ENCODE measurements at regions not wholly inside any gene's neighbourhood (a gene's known extent, or its start where the extent isn't known, plus 50 kb on each side); places are given as distances from the start of the nearest gene placed in this dataset.

- no peak overlapping the region for H2AFZ ChIP-seq (ENCODE audit: low read length)
- H3K4me1 ChIP-seq (ENCODE audit: control insufficient read depth, extremely low read depth, insufficient read depth, low read length), result no peaks in the 10 kb centered on the region
- H3K9me3 ChIP-seq (ENCODE audit: control insufficient read depth, insufficient read depth, low read depth, low read length), result no peaks in the 10 kb centered on the region
- no peak overlapping the region for H3K9ac ChIP-seq (ENCODE audit: insufficient read depth, low read length)
- H3K4me2 ChIP-seq (ENCODE audit: extremely low read depth, insufficient read depth, low read length), result no peak overlapping the region
- H3K27ac ChIP-seq (ENCODE audit: insufficient read depth, low read length), result no peak overlapping the region
- no peaks in the 10 kb centered on the region for H3K36me3 ChIP-seq (ENCODE audit: control insufficient read depth, insufficient read depth, low read length)
- no peak overlapping the region for H3K4me3 ChIP-seq (replicated peaks in 1 of 4; ENCODE audit: control extremely low read depth in 1 of 4, insufficient read depth in 1 of 4, low read depth in 3 of 4, low read length in 4 of 4)
- H4K20me1 ChIP-seq (ENCODE audit: control insufficient read depth, extremely low read depth, insufficient read depth, low read length), result no peaks in the 10 kb centered on the region
- H3K79me2 ChIP-seq (ENCODE audit: control insufficient read depth, insufficient read depth, low read length), result no peaks in the 10 kb centered on the region
- peak in 1 of 2 donors; percentile 15 for DNase-seq (ENCODE audit: low read depth in 2 of 2)
- H3K27me3 ChIP-seq (ENCODE audit: control insufficient read depth, insufficient read depth, low read length), result no peaks in the 10 kb centered on the region
- TF ChIP-seq CTCF (conservative IDR thresholded peaks at IDR 0.05 in 1 of 2, IDR thresholded peaks at IDR 0.05 in 1 of 2; ENCODE audit: low read depth in 1 of 2, low read length in 2 of 2), result no peak
These were observed 182.2 kb downstream of the RAP2B start for GRCh38 chr3:153343988-153344782.

DNA sequence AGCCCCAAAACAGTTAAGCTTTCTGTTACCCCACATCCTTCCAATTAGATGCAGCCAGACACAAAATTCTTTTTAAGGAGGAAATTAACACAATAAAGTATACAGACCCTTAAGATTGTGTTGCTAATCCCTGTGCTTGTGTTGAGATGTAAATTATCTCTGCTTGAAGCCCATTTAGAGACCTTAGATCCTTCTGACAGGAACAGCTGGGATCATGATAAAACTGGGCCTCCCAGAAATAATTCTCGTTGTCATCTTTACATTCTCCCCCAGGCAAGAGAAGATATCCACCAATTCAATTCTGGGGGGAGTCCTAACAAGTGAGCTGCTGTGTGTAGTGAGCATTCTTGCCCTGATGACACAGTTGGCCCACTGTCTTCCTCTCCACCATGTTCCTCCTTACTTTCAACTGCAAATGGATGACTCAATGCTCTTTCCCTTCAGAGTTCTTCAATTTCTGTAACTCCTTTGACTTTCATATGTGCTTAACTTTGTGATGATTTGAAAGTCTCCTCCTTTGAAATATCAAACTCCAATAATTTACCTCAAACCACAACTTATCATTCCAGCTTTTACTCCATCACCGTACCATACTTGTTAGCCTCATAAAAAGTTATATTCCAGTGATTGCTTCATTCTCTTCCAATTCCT is 186.6 kb downstream of the RAP2B start:
- H3K9ac ChIP-seq (ENCODE audit: insufficient read depth, low read length), result no peak overlapping the region
- no peaks in the 10 kb centered on the region for H3K27me3 ChIP-seq (ENCODE audit: control insufficient read depth, insufficient read depth, low read length)
- DNase-seq (ENCODE audit: low read depth in 2 of 2), result peak in 1 of 2 donors; percentile 55
- no peak overlapping the region for H3K27ac ChIP-seq (ENCODE audit: insufficient read depth, low read length)
- no peak overlapping the region for H3K4me3 ChIP-seq (replicated peaks in 1 of 4; ENCODE audit: control extremely low read depth in 1 of 4, insufficient read depth in 1 of 4, low read depth in 3 of 4, low read length in 4 of 4)
- no peak for TF ChIP-seq CTCF (conservative IDR thresholded peaks at IDR 0.05 in 1 of 2, IDR thresholded peaks at IDR 0.05 in 1 of 2; ENCODE audit: low read depth in 1 of 2, low read length in 2 of 2)
- TF ChIP-seq EZH2 (IDR thresholded peaks at IDR 0.05; ENCODE audit: low read length, missing control alignments), result no peak
- no peaks in the 10 kb centered on the region for H4K20me1 ChIP-seq (ENCODE audit: control insufficient read depth, extremely low read depth, insufficient read depth, low read length)
- H2AFZ ChIP-seq (ENCODE audit: low read length), result no peak overlapping the region
- no peaks in the 10 kb centered on the region for H3K9me3 ChIP-seq (ENCODE audit: control insufficient read depth, insufficient read depth, low read depth, low read length)
- no peaks in the 10 kb centered on the region for H3K79me2 ChIP-seq (ENCODE audit: control insufficient read depth, insufficient read depth, low read length)
- H3K4me2 ChIP-seq (ENCODE audit: extremely low read depth, insufficient read depth, low read length), result no peak overlapping the region
- no peaks in the 10 kb centered on the region for H3K36me3 ChIP-seq (ENCODE audit: control insufficient read depth, insufficient read depth, low read length)
- H3K4me1 ChIP-seq (ENCODE audit: control insufficient read depth, extremely low read depth, insufficient read depth, low read length), result no peaks in the 10 kb centered on the region

- Histone ChIP-seq H3K9me3 (ENCODE audit: control insufficient read depth, insufficient read depth, low read depth, low read length) (no peaks in the 10 kb centered on the region), H3K36me3 (ENCODE audit: control insufficient read depth, insufficient read depth, low read length) (no peaks in the 10 kb centered on the region), H2AFZ (ENCODE audit: low read length) (no peak overlapping the region), H3K27ac (ENCODE audit: insufficient read depth, low read length) (no peak overlapping the region), H3K27me3 (ENCODE audit: control insufficient read depth, insufficient read depth, low read length) (no peaks in the 10 kb centered on the region), H3K4me2 (ENCODE audit: extremely low read depth, insufficient read depth, low read length) (no peak overlapping the region), H3K9ac (ENCODE audit: insufficient read depth, low read length) (no peak overlapping the region), H3K4me3 (replicated peaks in 1 of 4; ENCODE audit: control extremely low read depth in 1 of 4, insufficient read depth in 1 of 4, low read depth in 3 of 4, low read length in 4 of 4) (no peak overlapping the region), H3K4me1 (ENCODE audit: control insufficient read depth, extremely low read depth, insufficient read depth, low read length) (no peaks in the 10 kb centered on the region), H4K20me1 (ENCODE audit: control insufficient read depth, extremely low read depth, insufficient read depth, low read length) (no peaks in the 10 kb centered on the region), H3K79me2 (ENCODE audit: control insufficient read depth, insufficient read depth, low read length) (no peaks in the 10 kb centered on the region)
- DNase-seq (ENCODE audit: low read depth in 2 of 2), result no peak
- TF ChIP-seq CTCF (conservative IDR thresholded peaks at IDR 0.05 in 1 of 2, IDR thresholded peaks at IDR 0.05 in 1 of 2; ENCODE audit: low read depth in 1 of 2, low read length in 2 of 2) (no peak), EZH2 (IDR thresholded peaks at IDR 0.05; ENCODE audit: low read length, missing control alignments) (no peak)
These were observed 187.1 kb downstream of the RAP2B start for GRCh38 chr3:153349108-153349499.

Data from fibroblast of lung (primary cell).